Thymus (tissue), 11 donors: ENCODE measurements at regions not wholly inside any gene's neighbourhood (a gene's known extent, or its start where the extent isn't known, plus 50 kb on each side); places are given as distances from the start of the nearest gene placed in this dataset.

Experiments
- DNase-seq, 9 donors: peaks; one replicate each; pipeline ENCODE4 v3.0.0-alpha.2; 2013; ENCODE audit warnings: low spot score in 9 of 9, low read depth in 6 of 9, missing footprints in 1 of 9
- H3K27ac ChIP-seq, 2 donors: one replicate each; pipeline ENCODE4 v1.5.1; 2013; ENCODE audit warnings: control low read depth in 1 of 2, low read depth in 1 of 2, low read length in 1 of 2, mild to moderate bottlenecking in 1 of 2, moderate library complexity in 1 of 2
- H3K27me3 ChIP-seq, 2 donors: one replicate each; pipeline ENCODE4 v1.5.1; 2013; ENCODE audit warnings: low read length in 1 of 2; ENCODE audit not compliant: control insufficient read depth in 2 of 2, insufficient read depth in 1 of 2
- H3K36me3 ChIP-seq, 2 donors: one replicate each; pipeline ENCODE4 v1.5.1; 2013; ENCODE audit warnings: low read length in 1 of 2, mild to moderate bottlenecking in 1 of 2, moderate library complexity in 1 of 2; ENCODE audit not compliant: control insufficient read depth in 2 of 2, insufficient read depth in 2 of 2
- H3K4me1 ChIP-seq, 2 donors: one replicate each; pipeline ENCODE4 v1.5.1; 2013; ENCODE audit warnings: low read length in 2 of 2; ENCODE audit not compliant: control insufficient read depth in 2 of 2, insufficient read depth in 2 of 2
- H3K4me3 ChIP-seq, 2 donors: one replicate each; pipeline ENCODE4 v1.5.1; 2013; ENCODE audit warnings: low read length in 2 of 2, control low read depth in 1 of 2, mild to moderate bottlenecking in 1 of 2
- H3K9me3 ChIP-seq, 2 donors: one replicate each; pipeline ENCODE4 v1.5.1; 2013; ENCODE audit warnings: low read length in 1 of 2, mild to moderate bottlenecking in 1 of 2; ENCODE audit not compliant: control insufficient read depth in 2 of 2, insufficient read depth in 1 of 2
- WGBS: extraction: QIAGEN DNeasy Blood & Tissue Kit; methylation state at CpG from one replicate; pipeline ENCODE4 v1.1.7; 2013; 5-methylcytosine and 5-hydroxymethylcytosine counted together
- donor health status: healthy.

DNA sequence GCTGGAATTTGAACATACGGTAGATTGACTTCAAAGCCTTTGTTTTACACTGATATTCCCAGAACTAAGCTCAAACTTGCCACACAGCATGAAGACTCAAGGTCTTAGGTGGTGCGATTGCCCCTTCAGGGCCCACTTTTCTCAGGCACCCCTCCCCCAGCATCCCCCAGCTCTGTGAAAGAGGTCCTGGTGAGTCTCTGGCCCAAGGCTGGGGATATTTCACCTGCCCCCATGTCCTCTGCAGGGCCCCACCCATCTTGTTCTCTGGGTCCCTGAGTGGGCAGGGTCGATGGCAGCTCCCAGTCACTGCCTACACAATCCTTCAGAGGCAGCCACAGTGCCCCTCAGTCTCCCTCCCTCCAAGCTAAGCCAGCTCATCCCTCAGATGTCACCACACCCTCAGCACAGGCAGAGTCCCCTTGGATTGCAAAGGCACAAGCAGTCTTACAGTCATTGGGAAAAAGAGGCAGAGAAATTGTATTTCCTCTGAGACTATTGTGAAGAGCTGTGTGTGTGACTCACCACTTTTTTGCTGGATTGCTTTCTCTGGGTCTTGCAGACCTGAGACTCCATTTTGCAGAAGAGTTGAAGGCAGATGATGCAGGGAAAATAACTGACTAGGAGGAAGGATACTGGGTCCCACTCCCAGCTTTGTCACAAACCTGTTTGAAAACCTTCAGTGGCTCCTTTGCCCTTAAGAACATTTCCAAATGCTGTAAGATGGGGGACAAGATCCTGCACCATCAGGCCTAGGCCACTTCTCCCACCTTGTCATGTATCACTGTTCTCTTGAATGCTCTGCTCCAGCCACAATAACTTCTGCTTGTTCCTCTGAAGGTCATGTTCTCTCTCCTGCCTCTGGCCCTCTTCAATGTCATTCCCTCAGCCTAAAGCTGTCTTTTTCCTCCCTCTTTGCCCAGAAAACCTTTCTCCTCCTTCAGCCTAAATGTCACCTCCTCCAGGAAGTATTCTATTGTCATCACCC, 119.1 kb upstream of the GRIK3 start:
- H3K4me1 ChIP-seq: no peaks in the 10 kb centered on the region
- H3K27ac ChIP-seq: no peak overlapping the region
- no peaks in the 10 kb centered on the region for H3K36me3 ChIP-seq
- WGBS: 75% methylated on average over 3 of the region's 3 CpGs
- no peak overlapping the region for H3K4me3 ChIP-seq
- no peaks in the 10 kb centered on the region for H3K9me3 ChIP-seq
- no peak for DNase-seq
- no peaks in the 10 kb centered on the region for H3K27me3 ChIP-seq

DNA sequence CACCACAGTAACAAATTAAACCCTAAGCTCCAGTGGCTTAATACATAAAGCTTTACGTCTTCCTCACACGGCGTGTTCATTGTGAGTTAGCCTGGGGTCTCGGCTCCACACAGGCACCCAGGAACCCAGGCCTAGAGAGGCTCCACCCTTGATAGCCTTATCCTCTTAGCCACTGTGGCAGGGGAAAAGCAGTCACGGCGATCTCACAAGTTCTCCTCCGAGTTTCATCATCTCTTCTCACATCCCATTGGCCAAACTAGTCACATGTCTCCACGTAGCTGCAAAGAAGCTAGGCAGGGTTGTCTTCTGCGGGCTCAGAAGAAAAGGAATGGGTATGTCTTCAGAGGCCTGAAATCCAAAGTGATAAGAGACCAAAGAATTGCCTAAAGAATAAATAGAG, 122.3 kb upstream of the GRIK3 start:
- no peak for DNase-seq
- Histone ChIP-seq H3K4me3 (no peak overlapping the region), H3K36me3 (no peaks in the 10 kb centered on the region), H3K4me1 (no peaks in the 10 kb centered on the region), H3K9me3 (peaks cover 0 to 2% of the 10 kb centered on the region in 2 donors), H3K27ac (no peak overlapping the region), H3K27me3 (no peaks in the 10 kb centered on the region)
- 74% methylated on average over 9 of the region's 9 CpGs for WGBS

DNA sequence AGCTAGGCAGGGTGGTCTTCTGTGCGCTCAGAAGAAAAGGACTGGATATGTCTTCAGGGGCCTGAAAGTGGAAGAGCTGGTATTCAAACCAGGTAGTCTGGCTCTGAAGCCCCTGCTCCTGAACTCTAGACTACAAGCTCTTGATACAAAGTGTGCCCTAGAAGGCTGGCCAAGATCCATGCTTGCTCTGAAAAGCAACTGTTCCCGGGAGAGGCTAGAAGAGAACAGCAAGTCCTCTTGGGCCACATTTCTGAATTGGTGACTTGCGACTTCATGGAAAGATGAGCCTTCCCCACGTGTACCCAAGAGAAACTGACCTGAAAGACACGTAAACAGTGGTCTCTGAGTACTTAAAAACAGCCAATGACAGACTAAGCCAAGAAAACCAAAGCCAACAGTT, 123.3 kb upstream of the GRIK3 start:
- no peaks in the 10 kb centered on the region for H3K36me3 ChIP-seq
- H3K9me3 ChIP-seq: peaks cover 0 to 2% of the 10 kb centered on the region in 2 donors
- WGBS: 80% methylated on average over 5 of the region's 5 CpGs
- H3K27ac ChIP-seq: no peak overlapping the region
- H3K27me3 ChIP-seq: no peaks in the 10 kb centered on the region
- DNase-seq: no peak
- H3K4me1 ChIP-seq: no peaks in the 10 kb centered on the region
- H3K4me3 ChIP-seq: no peak overlapping the region

DNA sequence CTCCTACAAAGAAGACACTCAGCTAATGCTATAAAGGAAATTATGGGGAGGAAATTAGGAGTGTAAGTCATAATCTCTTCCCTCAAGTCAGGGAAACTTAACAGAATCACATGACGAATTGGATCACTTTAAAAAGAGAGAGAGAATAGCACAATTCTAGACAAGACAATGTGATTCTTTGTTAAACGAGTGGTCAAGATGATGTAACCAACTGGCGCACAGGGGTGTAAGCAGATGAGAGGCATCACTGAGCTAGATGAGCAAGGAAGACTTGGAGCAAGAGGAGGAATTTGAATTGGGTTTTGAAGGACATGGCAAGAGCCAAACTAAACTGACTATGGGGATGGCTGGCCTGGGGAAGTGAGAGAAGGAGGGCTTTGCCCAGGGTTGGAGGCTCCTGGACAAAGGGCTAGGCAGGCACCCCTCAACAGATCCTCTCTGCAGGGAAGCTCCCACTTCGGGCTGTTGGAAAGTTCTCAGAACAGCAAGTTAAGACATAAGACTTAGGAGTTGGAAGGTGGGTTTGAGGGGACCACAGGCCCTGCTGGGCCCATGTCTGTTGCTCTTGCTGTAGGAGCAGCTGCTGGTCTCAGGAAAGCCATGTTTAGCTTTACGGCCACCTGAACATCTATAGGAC, 123.9 kb upstream of the GRIK3 start:
- 93% methylated on average over 5 of the region's 5 CpGs for WGBS
- Histone ChIP-seq H3K27ac (no peak overlapping the region), H3K4me3 (no peak overlapping the region), H3K9me3 (peaks cover 0 to 2% of the 10 kb centered on the region in 2 donors), H3K4me1 (no peaks in the 10 kb centered on the region), H3K36me3 (no peaks in the 10 kb centered on the region), H3K27me3 (no peaks in the 10 kb centered on the region)
- no peak for DNase-seq

DNA sequence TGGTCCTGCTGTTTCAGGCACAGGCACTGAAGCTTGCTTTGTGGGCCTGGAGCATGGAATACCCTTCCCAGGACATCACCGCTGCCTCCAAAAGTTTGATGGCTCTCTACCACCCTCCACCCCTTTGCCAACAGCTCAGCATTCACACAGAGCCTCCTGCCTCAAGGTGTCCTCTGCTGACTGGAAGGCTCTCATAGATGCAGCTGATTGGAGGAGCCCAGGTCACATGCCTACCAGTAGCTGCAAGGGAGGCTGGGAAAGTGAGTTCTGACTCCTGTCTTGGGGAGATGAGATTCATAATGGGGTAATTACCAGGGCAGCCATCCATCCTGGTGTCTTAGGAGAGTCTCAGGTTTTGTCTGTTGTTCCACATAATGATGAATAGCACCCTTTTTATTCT, 124.8 kb upstream of the GRIK3 start:
- no peak overlapping the region for H3K27ac ChIP-seq
- 86% methylated on average over 1 of the region's 1 CpG for WGBS
- peaks cover 0 to 2% of the 10 kb centered on the region in 2 donors for H3K9me3 ChIP-seq
- H3K36me3 ChIP-seq: no peaks in the 10 kb centered on the region
- DNase-seq: no peak
- no peak overlapping the region for H3K4me3 ChIP-seq
- no peaks in the 10 kb centered on the region for H3K27me3 ChIP-seq
- no peaks in the 10 kb centered on the region for H3K4me1 ChIP-seq

DNA sequence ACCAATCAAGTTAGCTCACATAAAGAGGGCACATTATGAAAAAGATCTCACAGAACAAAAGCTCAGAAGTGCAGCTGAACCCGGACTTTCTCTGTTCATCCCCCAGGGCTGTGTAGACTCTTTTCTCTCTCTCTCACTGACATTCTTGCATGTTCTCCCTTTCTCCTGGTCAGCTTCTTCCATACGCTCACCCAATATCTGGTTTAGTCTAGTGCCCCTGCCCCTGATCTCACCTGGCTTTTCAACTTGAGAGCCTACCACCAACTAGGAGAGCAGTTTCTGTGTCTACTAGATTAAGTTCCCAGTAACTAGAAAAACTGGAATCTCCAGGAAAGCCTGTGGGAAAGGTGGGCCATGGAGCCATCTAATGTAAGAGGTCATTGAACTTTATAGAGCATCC, 126.9 kb upstream of the GRIK3 start:
- Histone ChIP-seq H3K36me3 (no peaks in the 10 kb centered on the region), H3K4me1 (no peaks in the 10 kb centered on the region), H3K27ac (no peak overlapping the region), H3K27me3 (no peaks in the 10 kb centered on the region), H3K9me3 (peaks cover 0 to 2% of the 10 kb centered on the region in 2 donors), H3K4me3 (no peak overlapping the region)
- 90% methylated on average over 2 of the region's 2 CpGs for WGBS
- no peak for DNase-seq

DNA sequence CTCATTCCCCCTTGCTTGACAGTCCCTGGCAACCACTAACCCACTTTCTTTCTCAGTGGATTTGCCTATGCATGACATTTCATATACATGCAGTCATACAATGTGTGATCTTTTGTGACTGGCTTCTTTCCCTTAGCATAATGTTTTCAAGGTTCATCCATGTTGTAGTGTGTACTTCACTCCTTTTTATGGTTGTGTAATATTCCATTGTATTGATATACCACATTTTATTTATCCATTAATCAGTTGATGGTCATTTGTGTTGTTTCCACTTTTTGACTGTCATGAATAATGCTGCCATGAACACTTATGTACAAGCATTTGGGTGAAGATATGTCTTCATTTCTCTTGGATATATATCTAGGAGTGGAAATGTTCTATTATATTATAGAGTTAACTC, 127.7 kb upstream of the GRIK3 start:
- Histone ChIP-seq H3K36me3 (no peaks in the 10 kb centered on the region), H3K27me3 (no peaks in the 10 kb centered on the region), H3K4me3 (no peak overlapping the region), H3K4me1 (no peaks in the 10 kb centered on the region), H3K27ac (no peak overlapping the region), H3K9me3 (peaks cover 0 to 2% of the 10 kb centered on the region in 2 donors)
- no peak for DNase-seq

DNA sequence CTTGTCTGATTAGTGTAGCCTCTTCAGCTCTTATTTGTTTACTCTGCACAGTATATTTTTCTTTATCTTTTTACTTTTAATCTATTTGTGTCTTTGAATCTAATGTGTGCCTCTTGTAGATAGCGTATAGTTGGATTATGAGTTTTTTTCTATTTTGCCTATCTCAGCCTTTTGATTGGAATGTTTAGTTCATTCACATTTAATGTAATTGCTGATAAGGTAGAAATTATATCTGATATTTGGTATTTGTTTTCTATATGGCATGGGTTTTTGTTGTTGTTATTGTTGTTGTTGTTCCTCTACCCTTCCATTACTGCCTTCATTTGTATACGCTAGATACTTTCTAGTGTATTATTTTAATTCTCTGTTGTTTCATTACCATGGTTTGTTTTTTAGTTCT, 131.7 kb upstream of the GRIK3 start:
- Histone ChIP-seq H3K4me3 (no peak overlapping the region), H3K9me3 (no peaks in the 10 kb centered on the region), H3K27ac (no peak overlapping the region), H3K36me3 (no peaks in the 10 kb centered on the region), H3K27me3 (no peaks in the 10 kb centered on the region), H3K4me1 (no peaks in the 10 kb centered on the region)
- 98% methylated on average over 2 of the region's 2 CpGs for WGBS
- no peak for DNase-seq

DNA sequence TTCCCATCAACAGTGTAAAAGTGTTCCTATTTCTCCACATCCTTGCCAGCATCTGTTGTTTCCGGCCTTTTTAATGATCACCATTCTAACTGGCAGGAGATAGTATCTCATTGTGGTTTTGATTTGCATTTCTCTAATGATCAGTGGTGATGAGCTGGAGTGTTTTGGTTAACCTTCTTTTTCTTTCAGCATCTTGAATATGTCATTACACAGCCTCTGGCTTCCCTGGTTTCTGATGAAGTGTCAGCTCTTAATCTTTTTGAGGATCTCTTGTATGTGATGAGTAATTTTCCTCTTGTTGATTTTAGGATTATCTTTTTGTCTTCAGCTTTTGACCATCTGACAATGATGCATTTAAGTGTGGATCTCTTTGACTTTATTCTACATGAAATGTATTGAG, 133.2 kb upstream of the GRIK3 start:
- Histone ChIP-seq H3K27me3 (no peaks in the 10 kb centered on the region), H3K27ac (no peak overlapping the region), H3K4me3 (no peak overlapping the region), H3K36me3 (no peaks in the 10 kb centered on the region), H3K9me3 (no peaks in the 10 kb centered on the region), H3K4me1 (no peaks in the 10 kb centered on the region)
- DNase-seq: no peak
- 95% methylated on average over 1 of the region's 1 CpG for WGBS
